K562 (cell line): ENCODE measurements at regions not wholly inside any gene's neighbourhood (a gene's known extent, or its start where the extent isn't known, plus 50 kb on each side); places are given as distances from the start of the nearest gene placed in this dataset.

Experiments
- GABPB2 ChIP-seq: fragments of 250-450 bp; sonication (Bioruptor Pico); conservative IDR thresholded peaks from 2 replicates; pipeline ENCODE4 v1.5.1; 2021; ENCODE audit warnings: mild to moderate bottlenecking
- SMAD1 ChIP-seq: fragments of 150-350 bp; IDR thresholded peaks from 2 replicates; pipeline ENCODE4 v1.6.1; 2014; ENCODE audit warnings: low read length, low read depth; ENCODE audit not compliant: partially characterized antibody

- TF ChIP-seq GABPB2 (no peak), SMAD1 (no peak)
Measured at GRCh38 chr20:39445095-39445494, 483.0 kb downstream of the DHX35 start.
